ENCODE measurements at regions not wholly inside any gene's neighbourhood (a gene's known extent, or its start where the extent isn't known, plus 50 kb on each side); places are given as distances from the start of the nearest gene placed in this dataset.

DNA sequence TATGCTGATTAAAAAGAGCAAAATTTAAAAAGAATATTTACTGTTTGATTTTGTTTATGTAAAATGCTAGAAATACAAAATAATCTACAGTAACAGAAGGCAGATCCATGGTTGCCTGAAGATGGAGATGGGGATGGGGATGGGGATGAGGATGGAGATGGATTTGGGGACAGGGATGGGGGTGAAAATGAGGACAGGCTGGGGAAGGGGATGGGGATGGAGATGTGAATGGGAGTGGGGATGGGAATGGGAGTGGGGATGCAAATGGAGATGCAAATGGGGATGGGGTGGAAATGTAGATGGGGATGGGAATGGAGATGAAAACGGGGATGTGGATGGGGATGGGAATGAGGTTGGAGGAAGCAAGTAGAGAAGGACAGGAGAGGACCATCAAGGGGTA is 252.2 kb downstream of the PLPP3 start:
- Histone ChIP-seq H3K4ac (ENCODE audit: low read depth, low read length) (no peak overlapping the region), H4K20me1 (ENCODE audit: control insufficient read depth, insufficient read depth, insufficient read length) (no peaks in the 10 kb centered on the region), H2BK12ac (ENCODE audit: insufficient read length, low read depth, low read length) (no peak overlapping the region), H3K9ac (ENCODE audit: extremely low read depth, insufficient read length, low read length) (no peak overlapping the region), H4K91ac (ENCODE audit: insufficient read length, low read depth, low read length) (no peak overlapping the region), H3K79me2 (ENCODE audit: insufficient read depth, low read length) (no peaks in the 10 kb centered on the region), H2AK5ac (ENCODE audit: insufficient read length, low read length) (no peak overlapping the region), H2BK15ac (ENCODE audit: low read depth, low read length) (no peak overlapping the region), H2BK120ac (ENCODE audit: low read depth, low read length, poor library complexity, severe bottlenecking) (no peak overlapping the region), H4K5ac (ENCODE audit: insufficient read length, low read depth, low read length) (no peak overlapping the region), H3K4me2 (ENCODE audit: insufficient read depth, insufficient read length, low read length) (no peak overlapping the region), H3K9me3 (ENCODE audit: control insufficient read depth, low read depth, low read length) (no peaks in the 10 kb centered on the region), H2BK20ac (ENCODE audit: low read depth, low read length, poor library complexity, severe bottlenecking) (no peak overlapping the region), H3K18ac (ENCODE audit: insufficient read length, low read depth, low read length) (no peak overlapping the region), H3K14ac (ENCODE audit: insufficient read depth, low read length) (no peak overlapping the region), H3K56ac (ENCODE audit: insufficient read length, low read depth, low read length) (no peak overlapping the region), H3K27ac (ENCODE audit: insufficient read length, low read depth, low read length) (no peak overlapping the region), H2AFZ (ENCODE audit: low read length) (no peak overlapping the region), H3K79me1 (ENCODE audit: insufficient read depth, low read depth, low read length, poor library complexity, severe bottlenecking) (no peaks in the 10 kb centered on the region), H3T11ph (ENCODE audit: low read length) (no peak overlapping the region), H2BK5ac (ENCODE audit: insufficient read length, low read length) (no peak overlapping the region), H3K23me2 (ENCODE audit: insufficient read length, low read depth, low read length, poor library complexity, severe bottlenecking) (no peaks in the 10 kb centered on the region), H3K27me3 (ENCODE audit: insufficient read depth, low read length) (no peaks in the 10 kb centered on the region), H3K23ac (ENCODE audit: insufficient read length, low read depth, low read length) (no peak overlapping the region), H3K4me1 (ENCODE audit: insufficient read depth, low read length) (no peaks in the 10 kb centered on the region; the same call in none of the 2 replicates), H4K8ac (replicated peaks; ENCODE audit: insufficient read length, low read depth, low read length) (no peak overlapping the region)
- WGBS (ENCODE audit: extremely low coverage, insufficient read length, low lambda C conversion rate): 100% methylated on average over 1 of the region's 1 CpG
- peaks cover 10 to 11% of the 10 kb centered on the region in 2 experiments for H3K4me1 Mint-ChIP-seq
- H3K27me3 Mint-ChIP-seq (ENCODE audit: low read depth): no peaks in the 10 kb centered on the region
- TF ChIP-seq, protein P1, sequence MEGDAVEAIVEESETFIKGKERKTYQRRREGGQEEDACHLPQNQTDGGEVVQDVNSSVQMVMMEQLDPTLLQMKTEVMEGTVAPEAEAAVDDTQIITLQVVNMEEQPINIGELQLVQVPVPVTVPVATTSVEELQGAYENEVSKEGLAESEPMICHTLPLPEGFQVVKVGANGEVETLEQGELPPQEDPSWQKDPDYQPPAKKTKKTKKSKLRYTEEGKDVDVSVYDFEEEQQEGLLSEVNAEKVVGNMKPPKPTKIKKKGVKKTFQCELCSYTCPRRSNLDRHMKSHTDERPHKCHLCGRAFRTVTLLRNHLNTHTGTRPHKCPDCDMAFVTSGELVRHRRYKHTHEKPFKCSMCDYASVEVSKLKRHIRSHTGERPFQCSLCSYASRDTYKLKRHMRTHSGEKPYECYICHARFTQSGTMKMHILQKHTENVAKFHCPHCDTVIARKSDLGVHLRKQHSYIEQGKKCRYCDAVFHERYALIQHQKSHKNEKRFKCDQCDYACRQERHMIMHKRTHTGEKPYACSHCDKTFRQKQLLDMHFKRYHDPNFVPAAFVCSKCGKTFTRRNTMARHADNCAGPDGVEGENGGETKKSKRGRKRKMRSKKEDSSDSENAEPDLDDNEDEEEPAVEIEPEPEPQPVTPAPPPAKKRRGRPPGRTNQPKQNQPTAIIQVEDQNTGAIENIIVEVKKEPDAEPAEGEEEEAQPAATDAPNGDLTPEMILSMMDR (conservative IDR thresholded peaks at IDR 0.05): no peak
- H3K36me3 Mint-ChIP-seq (ENCODE audit: insufficient read depth in 1 of 3, low read depth in 3 of 3): no peaks in the 10 kb centered on the region
- H3K27ac Mint-ChIP-seq: no peak overlapping the region
- H3K9me3 Mint-ChIP-seq: no peaks in the 10 kb centered on the region
- no peak for DNase-seq
- H3K4me3 Mint-ChIP-seq: no peak overlapping the region

All from H9 (cell line).